GM12892 (cell line): ENCODE measurements at regions not wholly inside any gene's neighbourhood (a gene's known extent, or its start where the extent isn't known, plus 50 kb on each side); places are given as distances from the start of the nearest gene placed in this dataset.

Experiments used
- POLR2A ChIP-seq: IDR thresholded peaks from 2 replicates; pipeline ENCODE4 v1.6.1; 2011; ENCODE audit warnings: low read depth, low read length, control low read depth
- POLR2AphosphoS5 ChIP-seq: IDR thresholded peaks from 2 replicates; pipeline ENCODE4 v1.6.1; 2011; ENCODE audit warnings: low read depth, low read length, control low read depth

- TF ChIP-seq POLR2A (no peak), POLR2AphosphoS5 (no peak)
These were observed 327.9 kb upstream of the PRKCQ start for GRCh38 chr10:6907877-6908530.
